Esophagus squamous epithelium (tissue), 4 donors: ENCODE measurements at regions not wholly inside any gene's neighbourhood (a gene's known extent, or its start where the extent isn't known, plus 50 kb on each side); places are given as distances from the start of the nearest gene placed in this dataset.

Experiments used
- CTCF ChIP-seq, 6 experiments: fragments of 450-650 bp in 4 of 6; fragments of 200-600 bp in 2 of 6; sonication (generic) in 2 of 6; IDR thresholded peaks; one replicate each; pipeline ENCODE4 v1.5.1; 2016 to 2019; ENCODE audit warnings: antibody characterized with exemption in 6 of 6, mild to moderate bottlenecking in 4 of 6, moderate library complexity in 4 of 6
- POLR2A ChIP-seq, 4 donors: fragments of 450-650 bp; IDR thresholded peaks; one replicate each; pipeline ENCODE4 v1.6.1; 2017; ENCODE audit warnings: antibody characterized with exemption in 4 of 4, mild to moderate bottlenecking in 4 of 4, moderate library complexity in 3 of 4

- no peak for TF ChIP-seq POLR2A (IDR thresholded peaks at IDR 0.05)
- TF ChIP-seq CTCF (IDR thresholded peaks at IDR 0.05), result no peak
Observed at GRCh38 chr16:52257534-52257933, 289.4 kb downstream of the TOX3 start.
